ENCODE measurements at regions not wholly inside any gene's neighbourhood (a gene's known extent, or its start where the extent isn't known, plus 50 kb on each side); places are given as distances from the start of the nearest gene placed in this dataset.
"Not testable (repeated sequence)": the region's sequence is repeated elsewhere in the genome, so short reads cannot be mapped to it uniquely, and the experiment has no call there.

GRCh38 chr5:166640136-166640535 lies 1651.3 kb upstream of the WWC1 start:
- not testable (repeated sequence) for TF ChIP-seq CTCF (IDR thresholded peaks at IDR 0.05; ENCODE audit: poor library complexity, severe bottlenecking); EZH2 (IDR thresholded peaks at IDR 0.05; ENCODE audit: borderline replicate concordance, insufficient read depth, low read length, poor library complexity, severe bottlenecking); TAF1 (IDR thresholded peaks at IDR 0.05; ENCODE audit: low read depth); RAD21 (conservative IDR thresholded peaks at IDR 0.05); POLR2AphosphoS5 (IDR thresholded peaks at IDR 0.05); REST (IDR thresholded peaks at IDR 0.05; ENCODE audit: borderline replicate concordance); SMC3 (conservative IDR thresholded peaks at IDR 0.05; ENCODE audit: poor library complexity)
